ENCODE measurements at regions not wholly inside any gene's neighbourhood (a gene's known extent, or its start where the extent isn't known, plus 50 kb on each side); places are given as distances from the start of the nearest gene placed in this dataset.

GRCh38 chr1:80047791-80048190 is 1041.3 kb upstream of the ADGRL4 start:
- Mint-ChIP-seq H3K9me3 (peaks cover 14% of the 10 kb centered on the region), H3K4me1 (ENCODE audit: low read depth) (no peaks in the 10 kb centered on the region), H3K4me3 (no peak overlapping the region), H3K36me3 (ENCODE audit: low read depth) (no peaks in the 10 kb centered on the region), H3K27me3 (ENCODE audit: insufficient read depth) (no peaks in the 10 kb centered on the region), H3K27ac (no peak overlapping the region)
- no peak for TF ChIP-seq CTCF (IDR thresholded peaks at IDR 0.05)
- no peak for DNase-seq

- no peaks in the 10 kb centered on the region for H3K9me3 Mint-ChIP-seq
- no peaks in the 10 kb centered on the region for H3K36me3 Mint-ChIP-seq (ENCODE audit: low read depth)
- no peak overlapping the region for H3K4me3 Mint-ChIP-seq
- no peak for TF ChIP-seq CTCF (IDR thresholded peaks at IDR 0.05)
- no peak for DNase-seq
- H3K27ac Mint-ChIP-seq, result no peak overlapping the region
- no peaks in the 10 kb centered on the region for H3K27me3 Mint-ChIP-seq (ENCODE audit: insufficient read depth)
- H3K4me1 Mint-ChIP-seq (ENCODE audit: low read depth), result no peaks in the 10 kb centered on the region
These were observed 1038.1 kb upstream of the ADGRL4 start for GRCh38 chr1:80044662-80045061.

- Mint-ChIP-seq H3K27me3 (ENCODE audit: insufficient read depth) (no peaks in the 10 kb centered on the region; the same call in 1 of the 2 replicates), H3K36me3 (ENCODE audit: low read depth) (no peaks in the 10 kb centered on the region), H3K9me3 (no peaks in the 10 kb centered on the region), H3K27ac (no peak overlapping the region), H3K4me1 (ENCODE audit: low read depth) (no peaks in the 10 kb centered on the region; the same call in 1 of the 2 replicates), H3K4me3 (no peak overlapping the region)
- DNase-seq, result no peak
- no peak for TF ChIP-seq CTCF (IDR thresholded peaks at IDR 0.05)
These were observed 1030.3 kb upstream of the ADGRL4 start for GRCh38 chr1:80036690-80037432.

- DNase-seq, result no peak
- Mint-ChIP-seq H3K4me3 (no peak overlapping the region), H3K4me1 (ENCODE audit: low read depth) (no peaks in the 10 kb centered on the region; the same call in 1 of the 2 replicates), H3K36me3 (ENCODE audit: low read depth) (no peaks in the 10 kb centered on the region), H3K27me3 (ENCODE audit: insufficient read depth) (no peaks in the 10 kb centered on the region; the same call in 1 of the 2 replicates), H3K9me3 (no peaks in the 10 kb centered on the region), H3K27ac (no peak overlapping the region)
- no peak for TF ChIP-seq CTCF (IDR thresholded peaks at IDR 0.05)
These were observed 1016.8 kb upstream of the ADGRL4 start for GRCh38 chr1:80023358-80023757.

- Mint-ChIP-seq H3K36me3 (ENCODE audit: low read depth) (no peaks in the 10 kb centered on the region), H3K9me3 (no peaks in the 10 kb centered on the region), H3K4me1 (ENCODE audit: low read depth) (no peaks in the 10 kb centered on the region; the same call in 1 of the 2 replicates), H3K27ac (no peak overlapping the region), H3K27me3 (ENCODE audit: insufficient read depth) (no peaks in the 10 kb centered on the region; the same call in 1 of the 2 replicates), H3K4me3 (no peak overlapping the region)
- no peak for TF ChIP-seq CTCF (IDR thresholded peaks at IDR 0.05)
- DNase-seq, result no peak
These were observed 1015.4 kb upstream of the ADGRL4 start for GRCh38 chr1:80021891-80022290.

Data from HFFc6 (cell line).